ENCODE measurements at regions not wholly inside any gene's neighbourhood (a gene's known extent, or its start where the extent isn't known, plus 50 kb on each side); places are given as distances from the start of the nearest gene placed in this dataset.
"Not testable (repeated sequence)": the region's sequence is repeated elsewhere in the genome, so short reads cannot be mapped to it uniquely, and the experiment has no call there.

GRCh38 chr14:41225433-41225832 is 381.2 kb upstream of the LRFN5 start:
- H3K4me3 ChIP-seq (ENCODE audit: extremely low read depth, insufficient read depth, low read length, poor library complexity, severe bottlenecking) = no peak overlapping the region
- H3K36me3 ChIP-seq (ENCODE audit: control insufficient read depth, insufficient read depth, low read length) = no peaks in the 10 kb centered on the region
- 100% methylated on average over 1 of the region's 1 CpG; no CpG with 5 or more reads in 1 of the 2 experiments for WGBS, 2 experiments (ENCODE audit: insufficient coverage in 2 of 2)
- H3K27ac ChIP-seq (ENCODE audit: low read depth, low read length, severe bottlenecking) = no peak overlapping the region
- no peaks in the 10 kb centered on the region for H3K9me3 ChIP-seq (ENCODE audit: control insufficient read depth, low read length)
- no peaks in the 10 kb centered on the region for H3K4me1 ChIP-seq (ENCODE audit: control insufficient read depth, insufficient read depth, low read length, poor library complexity, severe bottlenecking)

- no peaks in the 10 kb centered on the region for H3K4me1 ChIP-seq (ENCODE audit: control insufficient read depth, insufficient read depth, low read length, poor library complexity, severe bottlenecking)
- H3K4me3 ChIP-seq (ENCODE audit: extremely low read depth, insufficient read depth, low read length, poor library complexity, severe bottlenecking) = no peak overlapping the region
- H3K36me3 ChIP-seq (ENCODE audit: control insufficient read depth, insufficient read depth, low read length) = no peaks in the 10 kb centered on the region
- no peaks in the 10 kb centered on the region for H3K9me3 ChIP-seq (ENCODE audit: control insufficient read depth, low read length)
- H3K27ac ChIP-seq (ENCODE audit: low read depth, low read length, severe bottlenecking) = no peak overlapping the region
- no CpG with 5 or more reads among the region's 1 CpG for WGBS, 2 experiments (ENCODE audit: insufficient coverage in 2 of 2)
These were observed 384.1 kb upstream of the LRFN5 start for GRCh38 chr14:41222581-41222980.

GRCh38 chr14:41214978-41215377 is 391.7 kb upstream of the LRFN5 start:
- not testable (repeated sequence) for H3K4me3 ChIP-seq (ENCODE audit: extremely low read depth, insufficient read depth, low read length, poor library complexity, severe bottlenecking); H3K27ac ChIP-seq (ENCODE audit: low read depth, low read length, severe bottlenecking); H3K9me3 ChIP-seq (ENCODE audit: control insufficient read depth, low read length); H3K36me3 ChIP-seq (ENCODE audit: control insufficient read depth, insufficient read depth, low read length); H3K4me1 ChIP-seq (ENCODE audit: control insufficient read depth, insufficient read depth, low read length, poor library complexity, severe bottlenecking)
- WGBS, 2 experiments (ENCODE audit: insufficient coverage in 2 of 2) = 93% methylated on average over 18 to 19 of the region's 22 CpGs

GRCh38 chr14:41201696-41202095 is 405.0 kb upstream of the LRFN5 start:
- no peaks in the 10 kb centered on the region for H3K36me3 ChIP-seq (ENCODE audit: control insufficient read depth, insufficient read depth, low read length)
- H3K27ac ChIP-seq (ENCODE audit: low read depth, low read length, severe bottlenecking) = no peak overlapping the region
- H3K9me3 ChIP-seq (ENCODE audit: control insufficient read depth, low read length) = no peaks in the 10 kb centered on the region
- no peaks in the 10 kb centered on the region for H3K4me1 ChIP-seq (ENCODE audit: control insufficient read depth, insufficient read depth, low read length, poor library complexity, severe bottlenecking)
- H3K4me3 ChIP-seq (ENCODE audit: extremely low read depth, insufficient read depth, low read length, poor library complexity, severe bottlenecking) = no peak overlapping the region
- no CpG with 5 or more reads among the region's 3 CpGs for WGBS, 2 experiments (ENCODE audit: insufficient coverage in 2 of 2)

- no peaks in the 10 kb centered on the region for H3K9me3 ChIP-seq (ENCODE audit: control insufficient read depth, low read length)
- H3K36me3 ChIP-seq (ENCODE audit: control insufficient read depth, insufficient read depth, low read length) = no peaks in the 10 kb centered on the region
- H3K4me1 ChIP-seq (ENCODE audit: control insufficient read depth, insufficient read depth, low read length, poor library complexity, severe bottlenecking) = no peaks in the 10 kb centered on the region
- no peak overlapping the region for H3K4me3 ChIP-seq (ENCODE audit: extremely low read depth, insufficient read depth, low read length, poor library complexity, severe bottlenecking)
- WGBS, 2 experiments (ENCODE audit: insufficient coverage in 2 of 2) = 100% methylated on average over 1 of the region's 3 CpGs; no CpG with 5 or more reads in 1 of the 2 experiments
- no peak overlapping the region for H3K27ac ChIP-seq (ENCODE audit: low read depth, low read length, severe bottlenecking)
These were observed 418.8 kb upstream of the LRFN5 start for GRCh38 chr14:41187868-41188267.

GRCh38 chr14:41171045-41171444 is 435.6 kb upstream of the LRFN5 start:
- WGBS, 2 experiments (ENCODE audit: insufficient coverage in 2 of 2) = 92% methylated on average over 2 of the region's 3 CpGs; no CpG with 5 or more reads in 1 of the 2 experiments
- H3K4me1 ChIP-seq (ENCODE audit: control insufficient read depth, insufficient read depth, low read length, poor library complexity, severe bottlenecking) = no peaks in the 10 kb centered on the region
- H3K36me3 ChIP-seq (ENCODE audit: control insufficient read depth, insufficient read depth, low read length) = no peaks in the 10 kb centered on the region
- no peak overlapping the region for H3K4me3 ChIP-seq (ENCODE audit: extremely low read depth, insufficient read depth, low read length, poor library complexity, severe bottlenecking)
- no peak overlapping the region for H3K27ac ChIP-seq (ENCODE audit: low read depth, low read length, severe bottlenecking)
- H3K9me3 ChIP-seq (ENCODE audit: control insufficient read depth, low read length) = no peaks in the 10 kb centered on the region

GRCh38 chr14:41167040-41167439 is 439.6 kb upstream of the LRFN5 start:
- H3K4me3 ChIP-seq (ENCODE audit: extremely low read depth, insufficient read depth, low read length, poor library complexity, severe bottlenecking) = no peak overlapping the region
- no peaks in the 10 kb centered on the region for H3K4me1 ChIP-seq (ENCODE audit: control insufficient read depth, insufficient read depth, low read length, poor library complexity, severe bottlenecking)
- H3K27ac ChIP-seq (ENCODE audit: low read depth, low read length, severe bottlenecking) = no peak overlapping the region
- H3K36me3 ChIP-seq (ENCODE audit: control insufficient read depth, insufficient read depth, low read length) = no peaks in the 10 kb centered on the region
- 86% methylated on average over 2 of the region's 4 CpGs; no CpG with 5 or more reads in 1 of the 2 experiments for WGBS, 2 experiments (ENCODE audit: insufficient coverage in 2 of 2)
- H3K9me3 ChIP-seq (ENCODE audit: control insufficient read depth, low read length) = no peaks in the 10 kb centered on the region

GRCh38 chr14:41154143-41154807 is 452.4 kb upstream of the LRFN5 start:
- H3K4me1 ChIP-seq (ENCODE audit: control insufficient read depth, insufficient read depth, low read length, poor library complexity, severe bottlenecking) = no peaks in the 10 kb centered on the region
- 95 to 98% methylated on average over 36 to 44 of the region's 56 CpGs for WGBS, 2 experiments (ENCODE audit: insufficient coverage in 2 of 2)
- no peak overlapping the region for H3K4me3 ChIP-seq (ENCODE audit: extremely low read depth, insufficient read depth, low read length, poor library complexity, severe bottlenecking)
- H3K27ac ChIP-seq (ENCODE audit: low read depth, low read length, severe bottlenecking) = no peak overlapping the region
- H3K9me3 ChIP-seq (ENCODE audit: control insufficient read depth, low read length) = no peaks in the 10 kb centered on the region
- no peaks in the 10 kb centered on the region for H3K36me3 ChIP-seq (ENCODE audit: control insufficient read depth, insufficient read depth, low read length)

GRCh38 chr14:41146391-41146790 is 460.3 kb upstream of the LRFN5 start:
- Histone ChIP-seq H3K4me1 (ENCODE audit: control insufficient read depth, insufficient read depth, low read length, poor library complexity, severe bottlenecking) (no peaks in the 10 kb centered on the region), H3K36me3 (ENCODE audit: control insufficient read depth, insufficient read depth, low read length) (no peaks in the 10 kb centered on the region), H3K9me3 (ENCODE audit: control insufficient read depth, low read length) (no peaks in the 10 kb centered on the region), H3K27ac (ENCODE audit: low read depth, low read length, severe bottlenecking) (peak overlapping the region; percentile 30), H3K4me3 (ENCODE audit: extremely low read depth, insufficient read depth, low read length, poor library complexity, severe bottlenecking) (no peak overlapping the region)
- WGBS, 2 experiments (ENCODE audit: insufficient coverage in 2 of 2) = 55 to 85% methylated on average over 2 of the region's 2 CpGs

- Histone ChIP-seq H3K4me1 (ENCODE audit: control insufficient read depth, insufficient read depth, low read length, poor library complexity, severe bottlenecking) (no peaks in the 10 kb centered on the region), H3K27ac (ENCODE audit: low read depth, low read length, severe bottlenecking) (no peak overlapping the region), H3K9me3 (ENCODE audit: control insufficient read depth, low read length) (no peaks in the 10 kb centered on the region), H3K36me3 (ENCODE audit: control insufficient read depth, insufficient read depth, low read length) (no peaks in the 10 kb centered on the region), H3K4me3 (ENCODE audit: extremely low read depth, insufficient read depth, low read length, poor library complexity, severe bottlenecking) (no peak overlapping the region)
- 92 to 97% methylated on average over 10 of the region's 10 CpGs for WGBS, 2 experiments (ENCODE audit: insufficient coverage in 2 of 2)
These were observed 462.3 kb upstream of the LRFN5 start for GRCh38 chr14:41144370-41144769.

GRCh38 chr14:41137741-41138140 is 468.9 kb upstream of the LRFN5 start:
- H3K4me3 ChIP-seq (ENCODE audit: extremely low read depth, insufficient read depth, low read length, poor library complexity, severe bottlenecking) = no peak overlapping the region
- no peaks in the 10 kb centered on the region for H3K4me1 ChIP-seq (ENCODE audit: control insufficient read depth, insufficient read depth, low read length, poor library complexity, severe bottlenecking)
- no peaks in the 10 kb centered on the region for H3K36me3 ChIP-seq (ENCODE audit: control insufficient read depth, insufficient read depth, low read length)
- no peak overlapping the region for H3K27ac ChIP-seq (ENCODE audit: low read depth, low read length, severe bottlenecking)
- 80% methylated on average over 1 of the region's 2 CpGs; no CpG with 5 or more reads in 1 of the 2 experiments for whole genome bisulfite sequencing, 2 experiments (ENCODE audit: insufficient coverage in 2 of 2)
- H3K9me3 ChIP-seq (ENCODE audit: control insufficient read depth, low read length) = no peaks in the 10 kb centered on the region

All from mesodermal cell (in vitro differentiated cells).